ENCODE measurements at regions not wholly inside any gene's neighbourhood (a gene's known extent, or its start where the extent isn't known, plus 50 kb on each side); places are given as distances from the start of the nearest gene placed in this dataset.

DNA sequence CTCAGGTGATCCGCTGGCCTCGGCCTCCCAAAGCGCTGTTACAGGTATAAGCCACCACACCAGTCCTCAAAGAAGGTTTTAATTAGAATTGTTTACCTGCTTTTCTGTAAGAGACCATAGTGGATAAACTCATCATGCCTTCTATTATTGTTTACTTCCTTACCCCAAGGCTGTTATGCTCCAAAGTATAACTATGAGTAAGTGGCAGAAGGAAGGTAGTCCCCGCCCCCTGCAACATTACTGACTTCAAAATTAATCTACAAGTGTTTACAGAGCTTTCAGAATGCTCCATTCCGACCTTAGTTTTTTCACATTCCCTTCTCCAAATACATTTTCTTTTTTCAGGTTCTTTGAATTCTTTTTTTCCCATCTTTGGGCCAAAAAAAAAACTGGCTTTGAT, 480.5 kb upstream of the NOX3 start:
- no peak for TF ChIP-seq CTCF (IDR thresholded peaks at IDR 0.05)
- no peak for TF ChIP-seq POLR2AphosphoS5 (IDR thresholded peaks at IDR 0.05)
